Naive thymus-derived CD4-positive, alpha-beta T cell (primary cell): ENCODE measurements at regions not wholly inside any gene's neighbourhood (a gene's known extent, or its start where the extent isn't known, plus 50 kb on each side); places are given as distances from the start of the nearest gene placed in this dataset.

Source experiments
- ATAC-seq: fragments of 150-1000 bp; cut with Tn5 transposase; 2 replicates; pipeline ENCODE4 v1.10.0; 2021; ENCODE audit warnings: mild to moderate bottlenecking, moderate library complexity
- CTCF ChIA-PET: fragments of 350-600 bp; sonication (Branson Sonifier 250); formaldehyde crosslinking; loops from one replicate; lab custom pipeline; 2021; ENCODE audit warnings: antibody characterized with exemption; lab: Charles Lee
- POLR2A ChIA-PET: fragments of 350-600 bp; sonication (Branson Sonifier 250); formaldehyde crosslinking; loops from one replicate; lab custom pipeline; 2021; ENCODE audit warnings: antibody characterized with exemption, inconsistent platforms; lab: Charles Lee
- DNase-seq, 9 donors: peaks; one replicate each; pipeline versions ENCODE4 v3.0.0 to v3.0.0-alpha.2; 2020 to 2022; ENCODE audit warnings: mixed read lengths in 1 of 9
- H3K27ac ChIP-seq: one replicate; pipeline ENCODE4 v1.7.0; 2013; ENCODE audit warnings: mild to moderate bottlenecking, low read depth, low read length, moderate library complexity
- H3K27me3 ChIP-seq, 2 donors: one replicate each; pipeline ENCODE4 v1.7.0; 2013; ENCODE audit warnings: low read length in 2 of 2, mild to moderate bottlenecking in 2 of 2, moderate library complexity in 2 of 2; ENCODE audit not compliant: control insufficient read depth in 2 of 2, insufficient read depth in 2 of 2
- H3K36me3 ChIP-seq, 3 experiments: 1 replicate in 2 of 3; 2 replicates in 1 of 3; pipeline ENCODE4 v1.7.0; 2013; ENCODE audit warnings: low read length in 3 of 3, mild to moderate bottlenecking in 3 of 3, moderate library complexity in 1 of 3; ENCODE audit not compliant: insufficient read depth in 3 of 3, control insufficient read depth in 2 of 3
- H3K4me1 ChIP-seq, 2 donors: one replicate each; pipeline ENCODE4 v1.7.0; 2013; ENCODE audit warnings: low read length in 2 of 2, mild to moderate bottlenecking in 2 of 2, moderate library complexity in 1 of 2; ENCODE audit not compliant: control insufficient read depth in 2 of 2, insufficient read depth in 2 of 2
- H3K4me3 ChIP-seq: 2 replicates; pipeline ENCODE4 v1.7.0; 2013; ENCODE audit warnings: mild to moderate bottlenecking, low read length
- H3K9me3 ChIP-seq, 3 experiments: 1 replicate in 2 of 3; 2 replicates in 1 of 3; pipeline ENCODE4 v1.7.0; 2013; ENCODE audit warnings: low read length in 3 of 3; ENCODE audit not compliant: control insufficient read depth in 2 of 3
- H3K27ac Mint-ChIP-seq, 9 donors: one replicate each; pipeline ENCODE4 v1.8.0; 2020 to 2022; ENCODE audit warnings: mixed read lengths in 9 of 9, mild to moderate bottlenecking in 8 of 9, moderate library complexity in 5 of 9, inconsistent platforms in 2 of 9
- H3K27me3 Mint-ChIP-seq, 5 donors: one replicate each; pipeline ENCODE4 v1.8.0; 2021 to 2022; ENCODE audit warnings: mixed read lengths in 5 of 5, mild to moderate bottlenecking in 1 of 5
- H3K36me3 Mint-ChIP-seq, 5 donors: one replicate each; pipeline ENCODE4 v1.8.0; 2020 to 2022; ENCODE audit warnings: mixed read lengths in 5 of 5, mild to moderate bottlenecking in 3 of 5, inconsistent platforms in 1 of 5
- H3K4me1 Mint-ChIP-seq, 7 donors: one replicate each; pipeline ENCODE4 v1.8.0; 2020 to 2022; ENCODE audit warnings: mixed read lengths in 7 of 7, mild to moderate bottlenecking in 3 of 7, inconsistent platforms in 1 of 7
- H3K4me3 Mint-ChIP-seq, 10 donors: one replicate each; pipeline ENCODE4 v1.8.0; 2020 to 2022; ENCODE audit warnings: mild to moderate bottlenecking in 10 of 10, mixed read lengths in 10 of 10, moderate library complexity in 6 of 10, inconsistent platforms in 2 of 10
- H3K9me3 Mint-ChIP-seq, 11 donors: one replicate each; pipeline ENCODE4 v1.8.0; 2020 to 2022; ENCODE audit warnings: mixed read lengths in 11 of 11, mild to moderate bottlenecking in 4 of 11, inconsistent platforms in 1 of 11, moderate library complexity in 1 of 11
- intact Hi-C, 2 donors: fragments of 100-400 bp; cut with micrococcal nuclease; formaldehyde crosslinking; loops; one replicate each; pipeline ENCODE4 v1.15.1; 2023

DNA sequence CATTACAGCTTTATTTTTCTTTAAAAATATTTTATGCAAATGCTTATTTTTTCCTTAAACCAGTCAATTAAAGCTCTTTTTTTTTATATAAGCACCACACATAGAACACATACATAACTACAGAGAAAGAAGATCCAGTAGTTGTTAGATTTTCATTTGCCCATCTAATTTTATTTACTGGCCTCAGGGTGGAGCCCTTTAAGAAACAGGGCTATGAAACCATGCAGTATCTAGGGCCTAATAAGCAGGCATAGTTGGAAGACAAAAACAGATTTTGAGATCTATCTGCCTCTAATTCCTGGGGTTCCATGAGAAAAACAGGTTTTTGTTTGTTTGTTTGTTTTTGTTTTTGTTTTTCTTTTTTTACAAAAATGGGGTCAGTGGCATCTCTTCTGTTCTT, 120.6 kb downstream of the BCHE start:
- Mint-ChIP-seq H3K9me3 (peaks cover 0 to 24% (median 5%) of the 10 kb centered on the region in 11 donors), H3K36me3 (no peaks in the 10 kb centered on the region), H3K27ac (no peak overlapping the region), H3K27me3 (no peaks in the 10 kb centered on the region), H3K4me1 (no peaks in the 10 kb centered on the region), H3K4me3 (no peak overlapping the region)
- no peaks in the 10 kb centered on the region for H3K36me3 ChIP-seq
- ATAC-seq (no peak), DNase-seq (no peak)
- no peak overlapping the region for H3K4me3 ChIP-seq
- POLR2A ChIA-PET = no interaction called here
- H3K9me3 ChIP-seq = peaks cover 0 to 9% (median 0%) of the 10 kb centered on the region in 3 experiments
- no peak overlapping the region for H3K27ac ChIP-seq
- intact Hi-C loops = no loop called here
- no peaks in the 10 kb centered on the region for H3K4me1 ChIP-seq
- no peaks in the 10 kb centered on the region for H3K27me3 ChIP-seq
- CTCF ChIA-PET = no interaction called here

DNA sequence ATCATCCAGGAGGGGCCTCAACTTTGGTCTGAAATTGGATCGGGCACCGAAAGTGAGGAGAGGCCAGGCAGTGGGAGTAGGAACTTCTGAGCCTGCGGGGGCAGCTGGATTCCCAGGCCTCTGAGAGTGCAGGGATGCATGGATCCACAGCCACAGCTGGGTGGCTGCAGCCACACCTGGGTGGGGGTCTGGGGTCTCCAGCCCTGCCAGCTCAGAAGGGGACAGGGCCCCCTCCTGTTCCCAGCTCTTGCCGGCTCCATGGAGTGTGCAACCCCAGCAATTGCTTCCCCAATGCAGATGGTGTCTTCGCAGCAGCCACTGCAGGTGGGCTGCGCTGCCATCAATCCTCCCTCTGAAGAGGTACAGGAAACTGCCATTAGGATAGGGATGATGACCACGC, 123.7 kb downstream of the BCHE start:
- no peak overlapping the region for H3K4me3 Mint-ChIP-seq
- H3K9me3 Mint-ChIP-seq = peaks cover 0 to 17% (median 6%) of the 10 kb centered on the region in 11 donors
- no peak for DNase-seq
- Histone ChIP-seq H3K27ac (no peak overlapping the region), H3K9me3 (peaks cover 0 to 4% (median 0%) of the 10 kb centered on the region in 3 experiments), H3K4me3 (no peak overlapping the region), H3K27me3 (no peaks in the 10 kb centered on the region), H3K4me1 (no peaks in the 10 kb centered on the region), H3K36me3 (no peaks in the 10 kb centered on the region)
- no peak overlapping the region for H3K27ac Mint-ChIP-seq
- intact Hi-C loops = no loop called here
- ChIA-PET POLR2A (no interaction called here), CTCF (no interaction called here)
- no peaks in the 10 kb centered on the region for H3K36me3 Mint-ChIP-seq
- no peaks in the 10 kb centered on the region for H3K4me1 Mint-ChIP-seq
- H3K27me3 Mint-ChIP-seq = no peaks in the 10 kb centered on the region
- peak; percentile 32 for ATAC-seq

- ChIA-PET CTCF (no interaction called here), POLR2A (interaction anchor here (0.6 kb wide), 1 partner anchor 141 kb away, joined by 3 read pairs; no protein-coding TSS in a partner anchor)
- H3K27ac Mint-ChIP-seq = no peak overlapping the region
- H3K36me3 Mint-ChIP-seq = no peaks in the 10 kb centered on the region
- Histone ChIP-seq H3K27me3 (no peaks in the 10 kb centered on the region), H3K4me1 (no peaks in the 10 kb centered on the region), H3K27ac (no peak overlapping the region), H3K4me3 (no peak overlapping the region), H3K9me3 (peaks cover 0 to 4% (median 0%) of the 10 kb centered on the region in 3 experiments), H3K36me3 (no peaks in the 10 kb centered on the region)
- no peaks in the 10 kb centered on the region for H3K4me1 Mint-ChIP-seq
- no peak overlapping the region for H3K4me3 Mint-ChIP-seq
- H3K9me3 Mint-ChIP-seq = peaks cover 0 to 14% (median 2%) of the 10 kb centered on the region in 11 donors
- intact Hi-C loops = no loop called here
- no peak for ATAC-seq
- DNase-seq = no peak
- H3K27me3 Mint-ChIP-seq = no peaks in the 10 kb centered on the region
Measured at GRCh38 chr3:165712382-165712781, 124.8 kb downstream of the BCHE start.

DNA sequence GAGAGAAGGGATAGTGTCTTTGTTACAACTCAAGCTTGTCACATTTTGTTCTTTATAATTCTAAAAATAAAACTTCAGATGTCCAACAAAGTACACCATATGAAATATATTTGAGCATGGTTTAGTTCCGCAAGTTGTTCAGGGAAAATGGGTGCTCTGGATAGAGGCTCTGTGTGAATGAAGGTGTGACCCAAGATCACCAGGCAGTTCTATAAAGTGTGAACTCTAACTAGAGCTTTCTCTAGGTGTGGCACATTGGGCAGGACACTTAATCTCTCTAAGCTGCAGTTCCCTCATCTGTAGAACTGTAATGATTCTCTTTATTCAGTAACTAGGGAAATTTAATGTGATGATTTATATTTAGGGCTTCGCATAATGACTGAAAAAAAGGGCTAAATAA, 139.3 kb downstream of the BCHE start:
- Histone ChIP-seq H3K27me3 (no peaks in the 10 kb centered on the region), H3K27ac (no peak overlapping the region), H3K9me3 (no peaks in the 10 kb centered on the region), H3K4me3 (no peak overlapping the region), H3K36me3 (no peaks in the 10 kb centered on the region), H3K4me1 (no peaks in the 10 kb centered on the region)
- DNase-seq = no peak
- intact Hi-C loops = no loop called here
- peaks cover 0 to 18% (median 8%) of the 10 kb centered on the region in 11 donors for H3K9me3 Mint-ChIP-seq
- no peaks in the 10 kb centered on the region for H3K4me1 Mint-ChIP-seq
- POLR2A ChIA-PET = no interaction called here
- H3K4me3 Mint-ChIP-seq = no peak overlapping the region
- no peaks in the 10 kb centered on the region for H3K27me3 Mint-ChIP-seq
- peaks cover 0 to 7% (median 0%) of the 10 kb centered on the region in 5 donors for H3K36me3 Mint-ChIP-seq
- no peak overlapping the region for H3K27ac Mint-ChIP-seq
- ATAC-seq = no peak
- CTCF ChIA-PET = no interaction called here

GRCh38 chr3:165696496-165696895, 140.7 kb downstream of the BCHE start:
- Mint-ChIP-seq H3K4me3 (no peak overlapping the region), H3K4me1 (no peaks in the 10 kb centered on the region), H3K27me3 (no peaks in the 10 kb centered on the region), H3K36me3 (peaks cover 0 to 7% (median 0%) of the 10 kb centered on the region in 5 donors), H3K27ac (no peak overlapping the region), H3K9me3 (peaks cover 3 to 28% (median 14%) of the 10 kb centered on the region in 11 donors)
- ChIA-PET POLR2A (no interaction called here), CTCF (no interaction called here)
- Histone ChIP-seq H3K36me3 (no peaks in the 10 kb centered on the region), H3K27ac (no peak overlapping the region), H3K27me3 (no peaks in the 10 kb centered on the region), H3K4me3 (no peak overlapping the region), H3K4me1 (no peaks in the 10 kb centered on the region), H3K9me3 (peaks cover 0 to 7% (median 0%) of the 10 kb centered on the region in 3 experiments)
- no peak for ATAC-seq
- no peak for DNase-seq
- intact Hi-C loops = no loop called here

GRCh38 chr3:165683947-165684346, 153.3 kb downstream of the BCHE start:
- no peak for ATAC-seq
- Mint-ChIP-seq H3K36me3 (no peaks in the 10 kb centered on the region), H3K4me3 (no peak overlapping the region), H3K4me1 (no peaks in the 10 kb centered on the region), H3K27ac (no peak overlapping the region), H3K27me3 (no peaks in the 10 kb centered on the region), H3K9me3 (peaks cover 0 to 17% (median 4%) of the 10 kb centered on the region in 11 donors)
- DNase-seq = no peak
- ChIA-PET POLR2A (no interaction called here), CTCF (no interaction called here)
- intact Hi-C loops = no loop called here
- Histone ChIP-seq H3K27ac (no peak overlapping the region), H3K9me3 (no peaks in the 10 kb centered on the region), H3K36me3 (no peaks in the 10 kb centered on the region), H3K27me3 (no peaks in the 10 kb centered on the region), H3K4me1 (no peaks in the 10 kb centered on the region), H3K4me3 (no peak overlapping the region)

DNA sequence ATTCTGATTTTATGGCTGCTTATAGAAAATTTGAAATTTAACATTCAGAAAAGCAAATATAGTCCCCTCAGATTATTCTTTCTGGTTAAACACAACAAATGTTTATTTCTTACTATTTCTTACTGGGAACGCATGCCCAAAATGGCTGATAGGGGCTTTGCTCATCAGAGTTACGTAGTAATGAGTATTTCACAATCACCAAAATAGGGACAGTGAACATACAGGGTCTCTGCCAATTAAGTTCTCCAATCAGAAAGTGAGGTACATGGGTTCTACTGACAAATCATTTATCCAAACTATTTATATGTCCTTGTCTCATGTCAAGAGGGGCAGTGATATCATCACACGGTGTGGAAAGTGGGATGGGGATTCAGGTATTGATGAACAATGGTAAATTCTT, 154.5 kb downstream of the BCHE start:
- H3K4me3 ChIP-seq = no peak overlapping the region
- no peak for DNase-seq
- ChIA-PET POLR2A (no interaction called here), CTCF (no interaction called here)
- H3K27ac Mint-ChIP-seq = no peak overlapping the region
- H3K4me1 ChIP-seq = no peaks in the 10 kb centered on the region
- no peak overlapping the region for H3K4me3 Mint-ChIP-seq
- H3K36me3 Mint-ChIP-seq = no peaks in the 10 kb centered on the region
- no peaks in the 10 kb centered on the region for H3K36me3 ChIP-seq
- no peaks in the 10 kb centered on the region for H3K27me3 ChIP-seq
- ATAC-seq = no peak
- H3K9me3 ChIP-seq = no peaks in the 10 kb centered on the region
- H3K4me1 Mint-ChIP-seq = no peaks in the 10 kb centered on the region
- no peaks in the 10 kb centered on the region for H3K27me3 Mint-ChIP-seq
- no peak overlapping the region for H3K27ac ChIP-seq
- H3K9me3 Mint-ChIP-seq = peaks cover 0 to 21% (median 4%) of the 10 kb centered on the region in 11 donors
- intact Hi-C loops = no loop called here
